H1 (cell line): ENCODE measurements at regions not wholly inside any gene's neighbourhood (a gene's known extent, or its start where the extent isn't known, plus 50 kb on each side); places are given as distances from the start of the nearest gene placed in this dataset.

Source experiments
- CTCF ChIA-PET: fragments of 300-600 bp; sonication (Branson Sonifier 250); formaldehyde crosslinking; loops from one replicate; lab custom pipeline; 2021; ENCODE audit not compliant: partially characterized antibody; lab: Charles Lee
- POLR2A ChIA-PET: fragments of 300-600 bp; sonication (Branson Sonifier 250); formaldehyde crosslinking; loops from one replicate; lab custom pipeline; 2021; ENCODE audit warnings: inconsistent platforms; ENCODE audit not compliant: partially characterized antibody; lab: Charles Lee
- DNase-seq, 2 experiments: peaks; one replicate each; pipeline versions ENCODE4 v3.0.0 to v3.0.0-alpha.2; 2010 to 2022; ENCODE audit warnings: low spot score in 2 of 2, low read depth in 1 of 2, mixed read lengths in 1 of 2
- FAIRE-seq: peaks from 2 replicates; lab custom pipeline; 2011; peaks lifted over from hg19 to GRCh38; lab: Jason Lieb, UNC
- H2AFZ ChIP-seq: 2 replicates; pipeline ENCODE4 v1.8.1; 2012; ENCODE audit warnings: low read length, inconsistent platforms
- H2AK5ac ChIP-seq: 2 replicates; pipeline ENCODE4 v1.6.1; 2013; ENCODE audit warnings: low read depth, low read length
- H2BK120ac ChIP-seq: replicated peaks from 2 replicates; pipeline ENCODE3; 2013; ENCODE audit warnings: low read depth, low read length, inconsistent platforms
- H2BK12ac ChIP-seq: 2 replicates; pipeline ENCODE4 v1.6.1; 2013; ENCODE audit warnings: low read depth, low read length
- H2BK15ac ChIP-seq: 2 replicates; pipeline ENCODE4 v1.6.1; 2013; ENCODE audit warnings: low read length
- H2BK20ac ChIP-seq: 2 replicates; pipeline ENCODE4 v1.6.1; 2013; ENCODE audit warnings: low read length
- H2BK5ac ChIP-seq: 2 replicates; pipeline ENCODE4 v1.6.1; 2013; ENCODE audit warnings: low read depth, low read length
- H3K14ac ChIP-seq: 2 replicates; pipeline ENCODE4 v1.6.1; 2013; ENCODE audit warnings: inconsistent platforms; ENCODE audit not compliant: insufficient read length
- H3K18ac ChIP-seq: 2 replicates; pipeline ENCODE4 v1.6.1; 2013; ENCODE audit warnings: low read length; ENCODE audit errors: extremely low read depth
- H3K23ac ChIP-seq: 2 replicates; pipeline ENCODE4 v1.6.1; 2013; ENCODE audit warnings: inconsistent platforms; ENCODE audit not compliant: insufficient read length
- H3K23me2 ChIP-seq: 2 replicates; pipeline ENCODE4 v1.6.1; 2013; ENCODE audit warnings: low read depth, low read length
- H3K27ac ChIP-seq: 2 replicates; pipeline ENCODE4 v1.6.1; 2011; ENCODE audit warnings: low read depth, low read length, inconsistent platforms
- H3K27me3 ChIP-seq, 4 experiments: replicated peaks in 1 of 4; 1 replicate in 1 of 4; 2 replicates in 3 of 4; pipeline versions ENCODE4 v1.6.1 to v1.8.1; 2011 to 2013; ENCODE audit warnings: low read length in 3 of 4, mild to moderate bottlenecking in 3 of 4, inconsistent platforms in 2 of 4, mixed read lengths in 2 of 4, moderate library complexity in 1 of 4; ENCODE audit not compliant: control insufficient read depth in 3 of 4, insufficient read depth in 3 of 4; ENCODE audit errors: extremely low read depth in 1 of 4
- H3K36me3 ChIP-seq, 4 experiments: 2 replicates each; pipeline versions ENCODE4 v1.6.1 to v1.8.1; 2011 to 2013; ENCODE audit warnings: mild to moderate bottlenecking in 4 of 4, low read length in 3 of 4, moderate library complexity in 2 of 4, control low read depth in 1 of 4, inconsistent platforms in 1 of 4; ENCODE audit not compliant: insufficient read depth in 4 of 4, control insufficient read depth in 2 of 4
- H3K4ac ChIP-seq: replicated peaks from 2 replicates; pipeline ENCODE3; 2013; ENCODE audit warnings: low read length, low read depth, mixed read lengths, inconsistent platforms; ENCODE audit not compliant: insufficient read length
- H3K4me1 ChIP-seq, 4 experiments: replicated peaks in 1 of 4; 1 replicate in 1 of 4; 2 replicates in 3 of 4; pipeline versions ENCODE4 v1.6.1 to v1.8.1; 2011 to 2013; ENCODE audit warnings: low read length in 3 of 4, inconsistent platforms in 2 of 4, mixed read lengths in 1 of 4; ENCODE audit not compliant: insufficient read depth in 4 of 4, control insufficient read depth in 3 of 4
- H3K4me2 ChIP-seq, 2 experiments: 2 replicates each; pipeline versions ENCODE4 v1.6.1 to v1.8.1; 2011 to 2013; ENCODE audit warnings: low read depth in 2 of 2, low read length in 2 of 2, control low read depth in 1 of 2, inconsistent platforms in 1 of 2, mild to moderate bottlenecking in 1 of 2; ENCODE audit not compliant: insufficient read depth in 1 of 2
- H3K4me3 ChIP-seq, 4 experiments: fragments of 200-600, 300-600 bp in 1 of 4; sonication (generic), shearing (Covaris generic), sonication (Bioruptor Twin) in 1 of 4; 2 replicates each; pipeline versions ENCODE4 v1.5.1 to v1.8.1; 2011 to 2016; ENCODE audit warnings: low read length in 4 of 4, low read depth in 3 of 4, control low read depth in 2 of 4, inconsistent platforms in 2 of 4, mild to moderate bottlenecking in 2 of 4, mixed read lengths in 1 of 4, moderate library complexity in 1 of 4; ENCODE audit not compliant: insufficient read depth in 2 of 4; ENCODE audit errors: extremely low read depth in 1 of 4
- H3K56ac ChIP-seq: replicated peaks from 2 replicates; pipeline ENCODE3; 2013; ENCODE audit warnings: low read depth, mild to moderate bottlenecking, mixed read lengths, low read length, inconsistent platforms; ENCODE audit not compliant: insufficient read length
- H3K79me1 ChIP-seq: 2 replicates; pipeline ENCODE4 v1.6.1; 2013; ENCODE audit warnings: low read depth, low read length, control low read depth
- H3K79me2 ChIP-seq, 2 experiments: 2 replicates each; pipeline versions ENCODE4 v1.6.1 to v1.8.1; 2012 to 2013; ENCODE audit warnings: low read length in 2 of 2, mild to moderate bottlenecking in 2 of 2, inconsistent platforms in 1 of 2; ENCODE audit not compliant: insufficient read depth in 2 of 2, control insufficient read depth in 1 of 2
- H3K9ac ChIP-seq, 4 experiments: replicated peaks in 1 of 4; 1 replicate in 1 of 4; 2 replicates in 3 of 4; pipeline versions ENCODE4 v1.6.1 to v1.8.1; 2011 to 2013; ENCODE audit warnings: low read depth in 3 of 4, low read length in 3 of 4, control low read depth in 2 of 4, mild to moderate bottlenecking in 2 of 4, moderate library complexity in 2 of 4, inconsistent platforms in 1 of 4; ENCODE audit errors: extremely low read depth in 1 of 4
- H3K9me3 ChIP-seq, 2 experiments: 2 replicates each; pipeline versions ENCODE4 v1.6.1 to v1.8.1; 2012 to 2013; ENCODE audit warnings: mild to moderate bottlenecking in 2 of 2, moderate library complexity in 2 of 2, control low read depth in 1 of 2, inconsistent platforms in 1 of 2, low read depth in 1 of 2, low read length in 1 of 2, mixed read lengths in 1 of 2; ENCODE audit not compliant: insufficient read depth in 2 of 2
- H4K20me1 ChIP-seq, 2 experiments: replicated peaks in 1 of 2; 2 replicates each; pipeline versions ENCODE3 to v1.8.1; 2011 to 2013; ENCODE audit warnings: inconsistent platforms in 2 of 2, low read length in 2 of 2, mild to moderate bottlenecking in 1 of 2; ENCODE audit not compliant: insufficient read depth in 2 of 2, control insufficient read depth in 1 of 2
- H4K5ac ChIP-seq: 2 replicates; pipeline ENCODE4 v1.6.1; 2013; ENCODE audit warnings: low read length, low read depth, mixed read lengths, inconsistent platforms; ENCODE audit not compliant: insufficient read length
- H4K8ac ChIP-seq: 2 replicates; pipeline ENCODE4 v1.8.0; 2013; ENCODE audit warnings: mild to moderate bottlenecking, moderate library complexity, low read length, inconsistent platforms; ENCODE audit not compliant: insufficient read depth; ENCODE audit errors: extremely low read depth
- H4K91ac ChIP-seq: replicated peaks from 2 replicates; pipeline ENCODE3; 2013; ENCODE audit warnings: low read length, mixed read lengths, inconsistent platforms; ENCODE audit not compliant: insufficient read length
- ASH2L ChIP-seq: fragments of 200-600, 300-600 bp; sonication (generic); IDR thresholded peaks from one replicate; pipeline ENCODE4 v1.7.1; 2017; ENCODE audit warnings: low read length
- ATF3 ChIP-seq: IDR thresholded peaks from 2 replicates; pipeline ENCODE4 v1.6.1; 2011; ENCODE audit warnings: low read depth, mild to moderate bottlenecking, low read length; ENCODE audit not compliant: insufficient read depth
- CBX5 ChIP-seq: fragments of 300-800, 300-1000 bp; sonication (generic); IDR thresholded peaks from 2 replicates; pipeline ENCODE4 v1.7.1; 2016; ENCODE audit warnings: antibody characterized with exemption, low read length, low read depth
- EP300 ChIP-seq, 2 experiments: IDR thresholded peaks; 1 replicate in 1 of 2; 2 replicates in 1 of 2; pipeline ENCODE4 v1.6.1; 2011 to 2012; ENCODE audit warnings: low read depth in 2 of 2, low read length in 2 of 2, mild to moderate bottlenecking in 2 of 2, borderline replicate concordance in 1 of 2, inconsistent platforms in 1 of 2, moderate library complexity in 1 of 2
- HDAC6 ChIP-seq: IDR thresholded peaks from one replicate; pipeline ENCODE4 v1.7.1; 2012; ENCODE audit warnings: low read depth, mild to moderate bottlenecking, inconsistent platforms, low read length, moderate library complexity
- KDM1A ChIP-seq: fragments of 200-600, 300-600 bp; sonication (generic); IDR thresholded peaks from 2 replicates; pipeline ENCODE4 v1.7.1; 2016; ENCODE audit warnings: mild to moderate bottlenecking, low read length, borderline replicate concordance
- KDM4A ChIP-seq: IDR thresholded peaks from one replicate; pipeline ENCODE4 v1.7.1; 2012; ENCODE audit warnings: low read depth, mild to moderate bottlenecking, moderate library complexity, low read length, inconsistent platforms; ENCODE audit not compliant: severe bottlenecking
- MAFK ChIP-seq: IDR thresholded peaks from 2 replicates; pipeline ENCODE4 v1.6.1; 2012; ENCODE audit warnings: low read depth, mild to moderate bottlenecking, improper control_type of control experiment, low read length
- PHF8 ChIP-seq: fragments of 200-600 bp; sonication (generic); conservative IDR thresholded peaks from 2 replicates; pipeline ENCODE4 v1.7.1; 2012; ENCODE audit warnings: low read depth, mild to moderate bottlenecking, inconsistent platforms, low read length, moderate library complexity
- POU5F1 ChIP-seq: IDR thresholded peaks from 2 replicates; pipeline ENCODE4 v1.6.1; 2011; ENCODE audit warnings: low read depth, mild to moderate bottlenecking, low read length, moderate library complexity
- SAP30 ChIP-seq: fragments of 300-600 bp; sonication (generic); IDR thresholded peaks from 2 replicates; pipeline ENCODE4 v1.7.1; 2012; ENCODE audit warnings: low read length, moderate library complexity, mild to moderate bottlenecking, inconsistent platforms; ENCODE audit not compliant: insufficient read depth, insufficient replicate concordance
- YY1 ChIP-seq: IDR thresholded peaks from 2 replicates; pipeline ENCODE4 v1.6.1; 2011; ENCODE audit warnings: low read depth, mild to moderate bottlenecking, low read length
- ZNF274 ChIP-seq: IDR thresholded peaks from 2 replicates; pipeline ENCODE4 v1.7.0; 2012; ENCODE audit warnings: low read length, borderline replicate concordance; ENCODE audit errors: extremely low read depth

DNA sequence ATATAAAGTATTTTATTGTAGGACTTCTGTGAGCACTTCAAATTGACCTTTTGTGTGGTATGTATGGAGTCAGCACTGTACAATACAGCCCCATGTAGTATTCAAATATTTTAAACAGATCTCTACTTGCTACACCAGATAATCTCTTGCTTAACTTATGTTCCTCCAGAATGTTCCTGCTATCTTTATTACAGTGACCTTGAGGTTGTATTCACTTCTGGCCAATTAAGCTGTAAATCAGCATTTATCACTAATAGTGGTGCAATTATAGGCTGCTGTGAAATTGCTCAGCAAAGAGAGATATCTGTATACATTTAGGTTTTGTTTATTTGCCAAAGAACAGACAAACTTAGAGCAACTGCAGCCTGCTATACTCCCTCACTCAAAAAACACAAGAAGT is 1218.6 kb downstream of the PCDH17 start:
- POLR2A ChIA-PET: no interaction called here
- CTCF ChIA-PET: interaction anchor here (1.6 kb wide), 1 partner anchor 96 kb away, joined by 3 read pairs; no protein-coding TSS in a partner anchor

More for the DNA sequence above, 1218.6 kb downstream of the PCDH17 start:
- no peaks in the 10 kb centered on the region for H3K79me1 ChIP-seq
- H2BK12ac ChIP-seq: no peak overlapping the region
- no peak overlapping the region for H2BK20ac ChIP-seq
- H4K8ac ChIP-seq: no peak overlapping the region
- no peak for FAIRE-seq
- no peak overlapping the region for H3K14ac ChIP-seq
- H3K4me3 ChIP-seq: no peak overlapping the region
- no peaks in the 10 kb centered on the region for H4K20me1 ChIP-seq
- H2BK15ac ChIP-seq: no peak overlapping the region
- no peak overlapping the region for H2BK120ac ChIP-seq
- H4K5ac ChIP-seq: no peak overlapping the region
- DNase-seq: no peak
- H2AFZ ChIP-seq: no peak overlapping the region
- no peak overlapping the region for H3K9ac ChIP-seq
- H4K91ac ChIP-seq: no peak overlapping the region
- H3K9me3 ChIP-seq: no peaks in the 10 kb centered on the region
- no peak overlapping the region for H3K4me2 ChIP-seq
- H3K56ac ChIP-seq: no peak overlapping the region
- H2AK5ac ChIP-seq: no peak overlapping the region
- no peak for TF ChIP-seq ZNF274
- no peak for TF ChIP-seq KDM1A
- no peak for TF ChIP-seq CBX5
- TF ChIP-seq PHF8: no peak
- no peak for TF ChIP-seq YY1
- TF ChIP-seq SAP30: no peak
- TF ChIP-seq MAFK: no peak
- TF ChIP-seq ASH2L: no peak
- no peak for TF ChIP-seq EP300 (IDR thresholded peaks at IDR 0.05; ENCODE audit: borderline replicate concordance in 1 of 2, low read depth in 2 of 2, low read length in 2 of 2)
- no peak for TF ChIP-seq HDAC6
- TF ChIP-seq POU5F1: no peak
- no peak for TF ChIP-seq ATF3
- TF ChIP-seq KDM4A: no peak
- TF ChIP-seq, all 59 proteins: peak for 0
- Histone ChIP-seq H2BK5ac (no peak overlapping the region), H3K27me3 (no peaks in the 10 kb centered on the region), H3K23ac (no peak overlapping the region), H3K18ac (no peak overlapping the region), H3K4ac (no peak overlapping the region), H3K79me2 (no peaks in the 10 kb centered on the region), H3K4me1 (no peaks in the 10 kb centered on the region), H3K27ac (no peak overlapping the region), H3K23me2 (no peaks in the 10 kb centered on the region), H3K36me3 (no peaks in the 10 kb centered on the region)
